Stimulated activated CD4-positive, alpha-beta T cell treated with anti-CD3 and anti-CD28 coated beads, Interleukin-15, amount 100 ng/mL, for 48 hours (primary cell): ENCODE measurements at regions not wholly inside any gene's neighbourhood (a gene's known extent, or its start where the extent isn't known, plus 50 kb on each side); places are given as distances from the start of the nearest gene placed in this dataset.

Experiments used
- DNase-seq, 2 donors: peaks; one replicate each; pipeline ENCODE4 v3.0.0-alpha.2; 2020; ENCODE audit warnings: low read depth in 2 of 2

DNA sequence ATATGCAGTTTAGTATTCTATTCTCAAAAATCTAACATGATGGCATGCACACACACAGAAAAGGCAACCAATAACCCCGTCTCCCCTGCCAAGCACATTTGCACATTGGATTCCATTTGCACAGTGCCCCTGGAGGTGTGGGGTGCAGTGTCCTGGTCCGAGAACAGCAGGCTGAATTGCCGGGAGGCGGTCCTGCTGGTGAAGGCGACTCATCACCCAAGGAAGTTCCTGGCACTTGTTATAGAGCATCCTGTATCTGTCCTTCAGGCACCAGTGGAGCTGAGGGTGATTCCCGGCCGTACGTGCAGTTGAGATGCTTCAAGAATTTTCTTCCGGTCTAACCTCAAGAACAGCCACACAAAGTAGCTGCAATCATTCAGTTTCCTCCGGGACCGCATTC, 73.0 kb upstream of the RAB12 start:
- DNase-seq, result no peak

GRCh38 chr18:8536922-8537321, 72.3 kb upstream of the RAB12 start:
- DNase-seq, result no peak

DNA sequence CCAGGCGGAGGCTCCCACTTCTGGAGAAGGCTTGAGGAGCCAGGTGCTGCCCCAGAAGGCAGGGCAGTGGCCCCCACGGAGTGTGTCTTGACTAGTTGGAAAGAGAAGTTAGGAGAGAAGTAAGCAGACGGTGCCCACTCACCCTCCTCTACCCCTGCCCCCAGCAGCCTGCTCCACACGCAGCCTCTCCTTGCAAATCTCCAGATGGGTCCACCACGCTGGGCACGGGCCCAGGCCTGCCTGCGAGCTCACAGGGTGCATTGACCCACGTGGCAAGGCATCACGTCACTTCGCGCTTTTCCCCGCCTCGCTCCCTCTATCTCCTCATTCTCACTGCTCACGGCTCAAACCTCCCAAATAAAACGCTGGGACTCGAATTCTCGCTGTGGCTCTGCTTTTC, 71.8 kb upstream of the RAB12 start:
- DNase-seq, result no peak

GRCh38 chr18:8538935-8539334, 70.3 kb upstream of the RAB12 start:
- DNase-seq, result no peak

DNA sequence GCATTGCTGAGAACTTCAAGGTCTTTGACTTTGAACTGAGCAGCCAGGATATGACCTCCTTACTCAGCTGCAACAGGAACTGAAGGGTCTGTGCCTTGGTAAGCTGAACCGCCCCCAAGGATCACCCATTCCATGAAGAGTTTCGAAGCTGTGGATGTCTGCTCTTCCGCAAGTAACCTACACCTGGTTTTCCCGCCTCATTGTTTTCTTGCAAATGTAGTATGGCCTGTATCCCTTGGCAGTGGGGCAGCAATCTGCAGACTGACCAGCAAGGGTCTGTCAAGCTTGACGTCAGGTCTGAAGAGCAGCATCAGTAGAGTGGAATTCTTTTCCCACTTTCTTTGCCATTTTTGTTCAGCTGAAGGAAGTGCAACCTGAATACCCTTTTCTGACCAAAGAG, 62.6 kb upstream of the RAB12 start:
- no peak for DNase-seq

DNA sequence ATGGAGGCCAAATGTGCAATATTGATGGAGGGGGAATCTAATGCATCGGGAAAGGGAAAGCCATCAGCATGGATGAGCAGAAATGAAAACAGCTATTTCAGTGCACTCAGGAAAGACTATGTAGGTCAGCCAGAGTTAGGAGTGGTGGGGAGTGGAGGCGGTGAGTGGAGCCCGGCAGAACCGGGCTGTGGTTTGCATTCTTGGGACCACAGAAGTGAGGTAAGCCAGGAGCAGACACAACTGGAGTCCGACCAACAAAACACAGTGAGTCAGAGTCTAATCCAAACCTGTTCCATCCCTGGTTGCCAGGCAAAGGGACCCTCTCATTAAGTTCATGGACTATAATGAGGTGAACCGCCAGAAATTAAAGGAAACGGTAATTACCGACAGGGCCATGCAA, 61.1 kb upstream of the RAB12 start:
- DNase-seq, result no peak

DNA sequence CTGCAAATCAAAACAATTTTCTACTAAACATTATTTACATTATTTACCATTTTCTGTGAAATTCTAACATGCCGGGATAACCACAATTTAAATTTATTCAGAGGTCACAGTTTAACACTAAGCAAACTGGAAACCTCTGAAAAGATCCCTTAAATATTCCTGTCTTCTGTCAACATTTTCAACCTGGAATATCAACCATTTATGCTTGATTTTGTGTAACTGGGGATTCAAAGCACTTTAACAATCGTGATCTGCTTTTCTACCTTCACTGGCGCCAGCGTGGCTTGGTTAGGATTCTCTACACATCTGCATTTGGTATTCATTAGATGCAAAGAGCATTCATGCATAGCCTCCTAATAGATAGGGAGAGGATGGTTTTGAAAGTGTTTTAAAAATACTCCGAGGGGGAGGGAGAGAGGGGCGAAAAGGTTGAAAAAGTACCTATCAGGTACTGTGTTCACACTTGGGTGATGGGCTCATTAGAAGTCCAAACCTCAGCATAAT, 59.9 kb upstream of the RAB12 start:
- DNase-seq, result no peak

GRCh38 chr18:8552151-8552550, 57.1 kb upstream of the RAB12 start:
- DNase-seq, result no peak

DNA sequence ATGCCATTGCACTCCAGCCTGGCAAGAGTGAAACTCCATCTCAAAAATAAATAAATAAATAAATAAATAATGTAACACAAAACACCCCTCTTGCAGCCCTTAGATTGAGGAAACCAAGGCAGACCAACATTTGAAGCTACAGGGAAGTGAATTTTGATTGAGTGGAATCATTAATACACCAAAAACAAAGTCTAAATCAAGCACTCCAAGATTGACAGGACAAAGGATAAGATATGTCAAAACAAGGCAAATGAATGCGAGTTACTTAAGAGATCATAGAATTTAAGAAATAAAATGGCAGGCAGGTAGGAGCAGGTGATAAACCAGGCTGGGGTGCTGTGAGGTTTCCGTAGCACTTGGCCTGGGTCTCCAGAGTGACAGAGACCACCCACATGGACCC, 54.9 kb upstream of the RAB12 start:
- DNase-seq, result no peak

DNA sequence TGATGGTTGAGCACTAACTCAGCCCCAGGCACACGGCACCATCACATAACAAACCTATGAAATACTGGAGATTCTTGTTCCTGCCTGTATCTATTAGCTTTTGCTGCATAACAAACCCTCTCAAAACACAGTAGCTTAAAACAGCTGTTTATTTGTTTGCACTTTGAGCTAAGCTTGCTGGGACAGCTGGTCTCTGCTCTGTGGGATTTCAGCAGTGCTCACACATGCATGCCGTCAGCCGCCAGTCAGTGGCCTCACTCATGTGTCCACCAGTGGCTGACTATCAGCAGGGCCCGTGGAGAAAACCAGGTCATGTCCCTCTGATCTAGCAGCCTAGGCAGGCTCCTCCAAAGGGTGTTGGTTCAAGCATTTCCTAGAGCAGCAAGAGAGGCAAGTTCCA, 52.8 kb upstream of the RAB12 start:
- DNase-seq, result no peak
